ENCODE measurements at regions not wholly inside any gene's neighbourhood (a gene's known extent, or its start where the extent isn't known, plus 50 kb on each side); places are given as distances from the start of the nearest gene placed in this dataset.

DNA sequence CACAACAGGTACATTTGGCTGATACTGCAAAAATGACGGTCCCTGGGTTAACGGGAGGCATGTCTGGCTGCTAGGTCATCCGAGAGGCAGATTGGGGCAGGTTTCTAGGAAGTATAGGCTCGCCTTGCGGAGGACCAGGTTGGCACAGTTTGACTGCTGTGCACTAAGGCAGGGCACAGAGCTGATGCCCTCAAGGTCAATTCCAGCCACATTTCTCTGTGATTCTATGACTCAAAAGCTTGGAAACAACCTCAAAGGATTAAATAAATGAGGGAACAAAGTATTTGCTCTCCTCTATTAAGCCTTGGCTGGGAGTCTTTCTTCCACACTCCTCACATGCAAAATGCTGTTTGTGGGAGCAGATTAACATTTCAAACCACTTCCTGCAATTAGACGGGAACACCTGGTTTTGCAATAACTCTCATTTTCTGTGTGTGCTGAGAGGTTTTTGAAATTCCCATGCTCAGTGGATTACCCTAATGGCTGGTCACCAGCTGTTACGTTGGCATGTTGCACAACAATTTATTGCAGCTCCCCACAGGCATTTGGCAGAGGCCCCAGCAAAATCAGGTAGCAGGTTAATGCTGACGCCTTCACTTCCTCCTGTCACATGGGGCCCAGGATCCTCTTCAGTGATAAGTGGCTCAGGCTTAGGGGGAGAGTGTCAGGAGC is 61.0 kb upstream of the PLET1 start:
- Mint-ChIP-seq H3K27me3 (no peaks in the 10 kb centered on the region), H3K4me1 (peaks cover 10 to 22% (median 20%) of the 10 kb centered on the region in 4 donors), H3K9me3 (peaks cover 0 to 10% (median 3%) of the 10 kb centered on the region in 8 donors), H3K4me3 (peak overlapping the region in 2 of 8 donors; percentile 5 to 19), H3K27ac (peak overlapping the region in 6 of 7 donors; percentile 43 to 87 (median 61)), H3K36me3 (peaks cover 11 to 33% of the 10 kb centered on the region in 2 donors)
- H3K4me3 ChIP-seq (ENCODE audit: low read length in 2 of 2) = no peak overlapping the region
- intact Hi-C loops (cut with micrococcal nuclease) = no loop called here
- ChIA-PET POLR2A (ENCODE audit: partially characterized antibody) (no interaction called here), CTCF (ENCODE audit: partially characterized antibody) (interaction anchor here (1.0 to 1.1 kb wide), 2 partner anchors 40 to 133 kb away, joined by 3 read pairs; no protein-coding TSS in a partner anchor)
- no peak overlapping the region for H3K27ac ChIP-seq (ENCODE audit: low read depth, low read length)
- DNase-seq = peak in 3 of 5 donors; percentile 4 to 19 (median 17)
- H3K9me3 ChIP-seq (ENCODE audit: control insufficient read depth in 1 of 2, low read length in 2 of 2) = no peaks in the 10 kb centered on the region
- no peaks in the 10 kb centered on the region for H3K27me3 ChIP-seq (ENCODE audit: insufficient read depth, low read length)
- H3K36me3 ChIP-seq (ENCODE audit: insufficient read depth, low read length) = no peaks in the 10 kb centered on the region
- H3K4me1 ChIP-seq (ENCODE audit: insufficient read depth, low read length) = peaks cover 15% of the 10 kb centered on the region

DNA sequence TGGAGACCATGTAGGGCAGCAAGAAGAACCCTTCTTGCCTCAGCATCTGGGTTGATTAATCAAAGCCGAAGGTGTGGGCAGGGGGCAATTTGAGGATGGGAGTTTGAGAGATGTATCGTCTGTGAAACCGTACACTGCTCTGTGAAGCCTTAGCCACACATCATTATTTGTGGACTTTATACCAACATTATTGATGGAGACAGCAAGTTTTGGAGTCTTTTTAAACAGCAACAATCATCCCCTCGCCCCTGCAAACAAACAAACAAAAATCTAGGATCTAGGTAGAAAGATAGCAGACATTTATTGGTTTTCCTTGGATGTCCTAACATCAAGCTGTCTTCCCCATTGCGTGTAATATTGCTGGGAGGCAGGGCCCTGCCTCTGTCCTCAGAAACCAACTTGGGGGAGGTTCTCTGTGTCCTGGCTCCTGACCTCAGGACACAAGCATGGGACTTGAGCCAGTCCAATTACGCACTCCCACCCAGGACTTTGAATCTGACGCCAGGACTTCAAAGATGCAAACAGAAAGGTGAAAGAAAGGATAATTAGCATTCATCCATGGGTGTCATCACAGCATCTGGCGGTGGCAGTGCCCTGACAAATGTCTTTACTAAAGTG is 61.6 kb upstream of the PLET1 start:
- Mint-ChIP-seq H3K4me1 (peaks cover 10 to 22% (median 20%) of the 10 kb centered on the region in 4 donors), H3K4me3 (peak overlapping the region in 3 of 8 donors; percentile 0 to 18 (median 5)), H3K36me3 (peaks cover 11 to 28% of the 10 kb centered on the region in 2 donors), H3K9me3 (peaks cover 0 to 15% (median 4%) of the 10 kb centered on the region in 8 donors), H3K27me3 (no peaks in the 10 kb centered on the region), H3K27ac (peak overlapping the region in 6 of 7 donors; percentile 7 to 87 (median 60))
- ChIA-PET CTCF (ENCODE audit: partially characterized antibody) (interaction anchor here (1.1 kb wide), 1 partner anchor 40 kb away, joined by 3 read pairs; no protein-coding TSS in a partner anchor), POLR2A (ENCODE audit: partially characterized antibody) (no interaction called here)
- H3K27me3 ChIP-seq (ENCODE audit: insufficient read depth, low read length) = no peaks in the 10 kb centered on the region
- no peak for DNase-seq
- intact Hi-C loops (cut with micrococcal nuclease) = no loop called here
- H3K36me3 ChIP-seq (ENCODE audit: insufficient read depth, low read length) = no peaks in the 10 kb centered on the region
- no peak overlapping the region for H3K27ac ChIP-seq (ENCODE audit: low read depth, low read length)
- H3K9me3 ChIP-seq (ENCODE audit: control insufficient read depth in 1 of 2, low read length in 2 of 2) = no peaks in the 10 kb centered on the region
- peaks cover 15% of the 10 kb centered on the region for H3K4me1 ChIP-seq (ENCODE audit: insufficient read depth, low read length)
- H3K4me3 ChIP-seq (ENCODE audit: low read length in 2 of 2) = no peak overlapping the region

DNA sequence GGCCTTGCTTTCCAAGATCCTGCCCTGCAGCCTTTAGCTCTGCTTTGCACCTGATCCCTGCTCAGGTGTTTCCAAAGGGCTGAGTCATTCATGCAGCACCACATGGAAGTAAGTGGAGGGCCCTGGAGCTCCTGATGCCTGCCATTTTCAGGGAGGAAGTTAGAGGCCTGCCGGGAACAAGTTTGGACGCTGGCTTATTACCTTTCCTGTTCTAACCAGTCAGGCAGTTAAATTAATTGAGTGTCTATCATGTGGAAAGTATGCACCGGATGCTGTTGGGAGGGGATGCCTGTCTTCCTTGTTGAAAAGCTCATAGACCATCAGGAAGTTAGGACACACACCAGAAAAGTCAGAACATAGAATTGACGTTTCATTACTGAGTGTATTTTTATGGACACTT is 73.7 kb upstream of the PLET1 start:
- Mint-ChIP-seq H3K4me1 (peaks cover 0 to 4% (median 0%) of the 10 kb centered on the region in 4 donors), H3K4me3 (no peak overlapping the region), H3K27me3 (no peaks in the 10 kb centered on the region), H3K36me3 (peaks cover 4 to 51% of the 10 kb centered on the region in 2 donors), H3K27ac (no peak overlapping the region), H3K9me3 (peaks cover 0 to 9% (median 5%) of the 10 kb centered on the region in 8 donors)
- Histone ChIP-seq H3K9me3 (ENCODE audit: control insufficient read depth in 1 of 2, low read length in 2 of 2) (no peaks in the 10 kb centered on the region), H3K27me3 (ENCODE audit: insufficient read depth, low read length) (no peaks in the 10 kb centered on the region), H3K4me1 (ENCODE audit: insufficient read depth, low read length) (no peaks in the 10 kb centered on the region), H3K27ac (ENCODE audit: low read depth, low read length) (no peak overlapping the region), H3K4me3 (ENCODE audit: low read length in 2 of 2) (no peak overlapping the region), H3K36me3 (ENCODE audit: insufficient read depth, low read length) (no peaks in the 10 kb centered on the region)
- CTCF ChIA-PET (ENCODE audit: partially characterized antibody) = interaction anchor here (0.6 to 1.6 kb wide), 2 partner anchors 54 to 254 kb away, joined by 3 to 5 read pairs; no protein-coding TSS in a partner anchor
- intact Hi-C loops (cut with micrococcal nuclease) = no loop called here
- no peak for DNase-seq
- POLR2A ChIA-PET (ENCODE audit: partially characterized antibody) = no interaction called here

DNA sequence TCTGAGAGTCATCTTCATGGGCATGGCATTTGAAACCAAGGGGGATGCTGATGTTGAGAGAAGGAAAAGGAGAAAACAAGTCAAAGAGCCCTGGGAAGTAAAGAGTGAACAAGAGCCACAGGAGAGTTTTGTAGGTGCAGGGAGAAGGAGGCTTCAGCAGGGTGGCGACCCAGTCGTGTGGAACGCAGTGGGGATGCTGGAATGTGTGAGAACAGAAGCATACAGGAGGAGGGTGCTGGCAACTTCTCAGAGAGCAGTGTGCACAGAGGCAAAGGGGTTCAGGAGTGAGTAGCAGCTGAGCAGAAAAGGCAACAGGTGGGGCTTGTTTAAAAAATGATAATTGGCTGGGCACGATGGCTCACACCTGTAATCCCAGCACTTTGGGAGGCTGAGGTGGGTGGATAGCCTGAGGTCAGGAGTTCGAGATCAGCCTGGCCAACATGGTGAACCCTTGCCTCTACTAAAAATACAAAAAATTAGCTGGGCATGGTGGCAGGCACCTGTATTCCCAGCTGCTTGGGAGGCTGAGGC is 75.8 kb upstream of the PLET1 start:
- H3K27ac Mint-ChIP-seq = peak overlapping the region in 2 of 7 donors; percentile 62 to 77
- Histone ChIP-seq H3K36me3 (ENCODE audit: insufficient read depth, low read length) (no peaks in the 10 kb centered on the region), H3K9me3 (ENCODE audit: control insufficient read depth in 1 of 2, low read length in 2 of 2) (no peaks in the 10 kb centered on the region), H3K4me1 (ENCODE audit: insufficient read depth, low read length) (no peaks in the 10 kb centered on the region), H3K4me3 (ENCODE audit: low read length in 2 of 2) (no peak overlapping the region), H3K27me3 (ENCODE audit: insufficient read depth, low read length) (no peaks in the 10 kb centered on the region), H3K27ac (ENCODE audit: low read depth, low read length) (no peak overlapping the region)
- no peaks in the 10 kb centered on the region for H3K27me3 Mint-ChIP-seq
- H3K4me3 Mint-ChIP-seq = no peak overlapping the region
- intact Hi-C loops (cut with micrococcal nuclease) = no loop called here
- no peak for DNase-seq
- H3K36me3 Mint-ChIP-seq = peaks cover 2 to 36% of the 10 kb centered on the region in 2 donors
- ChIA-PET CTCF (ENCODE audit: partially characterized antibody) (interaction anchor here (0.5 kb wide), 1 partner anchor 33 kb away, joined by 3 read pairs; no protein-coding TSS in a partner anchor), POLR2A (ENCODE audit: partially characterized antibody) (no interaction called here)
- peaks cover 0 to 2% (median 0%) of the 10 kb centered on the region in 4 donors for H3K4me1 Mint-ChIP-seq
- H3K9me3 Mint-ChIP-seq = peaks cover 0 to 4% (median 0%) of the 10 kb centered on the region in 8 donors

DNA sequence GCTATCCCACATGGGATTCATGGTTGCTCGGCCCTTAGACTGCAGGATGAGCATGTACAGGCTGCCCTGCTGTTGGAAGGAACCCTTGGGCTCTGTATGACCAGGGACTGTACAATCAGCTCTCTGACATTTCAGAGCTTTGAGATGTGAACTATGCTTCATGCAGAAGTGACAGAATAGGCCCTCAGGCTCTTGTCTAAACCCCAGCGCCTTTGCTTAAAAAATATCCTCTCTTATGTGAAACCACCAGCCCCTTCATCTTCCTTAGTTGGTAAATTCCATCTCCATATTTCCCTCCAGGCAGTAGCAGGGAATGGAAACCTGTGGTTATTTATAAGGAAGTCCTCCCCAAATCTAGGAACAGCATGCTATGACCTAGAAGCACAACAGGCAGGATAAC is 78.9 kb upstream of the PLET1 start:
- ChIA-PET POLR2A (ENCODE audit: partially characterized antibody) (no interaction called here), CTCF (ENCODE audit: partially characterized antibody) (interaction anchor here (1.3 kb wide), 1 partner anchor 216 kb away, joined by 3 read pairs; no protein-coding TSS in a partner anchor)
- H3K4me1 ChIP-seq (ENCODE audit: insufficient read depth, low read length) = no peaks in the 10 kb centered on the region
- no peak overlapping the region for H3K4me3 ChIP-seq (ENCODE audit: low read length in 2 of 2)
- Mint-ChIP-seq H3K27me3 (no peaks in the 10 kb centered on the region), H3K4me1 (peaks cover 0 to 2% (median 0%) of the 10 kb centered on the region in 4 donors), H3K9me3 (peaks cover 0 to 4% (median 0%) of the 10 kb centered on the region in 8 donors), H3K27ac (no peak overlapping the region), H3K4me3 (no peak overlapping the region), H3K36me3 (peaks cover 2 to 32% of the 10 kb centered on the region in 2 donors)
- intact Hi-C loops (cut with micrococcal nuclease) = no loop called here
- H3K36me3 ChIP-seq (ENCODE audit: insufficient read depth, low read length) = no peaks in the 10 kb centered on the region
- DNase-seq = no peak
- no peaks in the 10 kb centered on the region for H3K27me3 ChIP-seq (ENCODE audit: insufficient read depth, low read length)
- H3K9me3 ChIP-seq (ENCODE audit: control insufficient read depth in 1 of 2, low read length in 2 of 2) = no peaks in the 10 kb centered on the region
- no peak overlapping the region for H3K27ac ChIP-seq (ENCODE audit: low read depth, low read length)

DNA sequence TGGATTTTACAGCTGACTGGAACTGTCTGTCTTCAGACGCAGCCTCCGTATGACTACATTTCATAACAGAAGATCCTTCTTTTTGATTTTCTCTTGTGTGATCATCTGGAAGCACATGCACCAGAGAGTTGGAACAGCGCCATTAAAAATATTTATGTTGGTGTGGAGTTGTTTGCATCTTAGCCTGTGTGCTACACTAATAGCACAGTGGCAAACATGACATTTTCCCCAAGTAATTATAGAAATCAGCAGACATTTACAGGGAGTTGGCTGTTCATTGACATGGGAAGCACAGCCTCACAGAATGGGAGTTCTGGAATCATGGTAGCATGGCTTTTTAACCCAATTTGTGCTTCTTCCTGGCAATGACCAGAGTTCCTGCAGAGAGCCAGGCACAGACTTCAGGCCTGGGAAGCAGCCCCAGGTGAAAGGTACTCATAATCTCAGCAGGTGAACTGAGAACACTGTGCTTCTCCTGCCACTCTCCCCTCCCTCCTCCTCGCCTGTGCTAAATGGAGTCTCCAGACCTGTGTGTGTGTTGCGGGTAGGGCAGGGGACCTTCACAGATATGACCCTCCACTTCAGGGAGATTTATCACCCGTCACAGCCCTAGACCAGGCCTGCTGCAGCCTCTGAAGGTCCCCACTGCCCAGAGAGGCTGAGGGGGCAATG is 82.8 kb upstream of the PLET1 start:
- no peak overlapping the region for H3K4me3 ChIP-seq (ENCODE audit: low read length in 2 of 2)
- DNase-seq = no peak
- peaks cover 0 to 3% (median under 1%) of the 10 kb centered on the region in 4 donors for H3K4me1 Mint-ChIP-seq
- POLR2A ChIA-PET (ENCODE audit: partially characterized antibody) = no interaction called here
- H3K27ac Mint-ChIP-seq = no peak overlapping the region
- no peaks in the 10 kb centered on the region for H3K4me1 ChIP-seq (ENCODE audit: insufficient read depth, low read length)
- H3K9me3 Mint-ChIP-seq = no peaks in the 10 kb centered on the region
- CTCF ChIA-PET (ENCODE audit: partially characterized antibody) = no interaction called here
- no peak overlapping the region for H3K4me3 Mint-ChIP-seq
- H3K27me3 Mint-ChIP-seq = no peaks in the 10 kb centered on the region
- H3K36me3 Mint-ChIP-seq = peaks cover 0 to 11% of the 10 kb centered on the region in 2 donors
- H3K9me3 ChIP-seq (ENCODE audit: control insufficient read depth in 1 of 2, low read length in 2 of 2) = no peaks in the 10 kb centered on the region
- H3K27me3 ChIP-seq (ENCODE audit: insufficient read depth, low read length) = no peaks in the 10 kb centered on the region
- H3K36me3 ChIP-seq (ENCODE audit: insufficient read depth, low read length) = no peaks in the 10 kb centered on the region
- intact Hi-C loops (cut with micrococcal nuclease) = no loop called here
- no peak overlapping the region for H3K27ac ChIP-seq (ENCODE audit: low read depth, low read length)

DNA sequence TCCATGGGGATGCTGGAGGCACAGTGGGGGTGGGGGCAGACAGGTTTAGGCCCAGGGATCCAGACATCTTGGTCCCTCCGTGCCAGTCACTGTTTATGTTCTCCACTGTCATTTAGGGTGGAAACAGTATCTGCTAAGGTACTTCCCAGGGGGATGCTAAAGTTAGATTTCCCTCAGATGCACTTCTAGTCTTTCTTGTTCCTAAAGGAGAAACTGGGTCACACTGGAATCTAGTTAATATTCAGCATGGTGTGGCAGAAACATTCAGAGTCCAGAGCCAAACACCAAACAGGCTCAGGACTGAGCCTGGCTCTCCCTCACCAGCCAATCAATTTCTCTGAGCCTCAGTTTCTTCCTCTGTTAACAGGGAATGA is 83.4 kb upstream of the PLET1 start:
- no peaks in the 10 kb centered on the region for H3K9me3 Mint-ChIP-seq
- CTCF ChIA-PET (ENCODE audit: partially characterized antibody) = no interaction called here
- Histone ChIP-seq H3K36me3 (ENCODE audit: insufficient read depth, low read length) (no peaks in the 10 kb centered on the region), H3K9me3 (ENCODE audit: control insufficient read depth in 1 of 2, low read length in 2 of 2) (no peaks in the 10 kb centered on the region), H3K4me1 (ENCODE audit: insufficient read depth, low read length) (no peaks in the 10 kb centered on the region), H3K4me3 (ENCODE audit: low read length in 2 of 2) (no peak overlapping the region), H3K27me3 (ENCODE audit: insufficient read depth, low read length) (no peaks in the 10 kb centered on the region), H3K27ac (ENCODE audit: low read depth, low read length) (no peak overlapping the region)
- H3K27ac Mint-ChIP-seq = no peak overlapping the region
- H3K4me3 Mint-ChIP-seq = no peak overlapping the region
- H3K36me3 Mint-ChIP-seq = peaks cover 0 to 10% of the 10 kb centered on the region in 2 donors
- intact Hi-C loops (cut with micrococcal nuclease) = no loop called here
- DNase-seq = no peak
- peaks cover 0 to 5% (median 2%) of the 10 kb centered on the region in 4 donors for H3K4me1 Mint-ChIP-seq
- POLR2A ChIA-PET (ENCODE audit: partially characterized antibody) = no interaction called here
- H3K27me3 Mint-ChIP-seq = no peaks in the 10 kb centered on the region
